Activated CD8-positive, alpha-beta memory T cell treated with anti-CD3 and anti-CD28 coated beads, Interleukin-2, amount 10 ng/mL, durations not matched to agents 7 days and 5 days (primary cell): ENCODE measurements at regions not wholly inside any gene's neighbourhood (a gene's known extent, or its start where the extent isn't known, plus 50 kb on each side); places are given as distances from the start of the nearest gene placed in this dataset.

Experiments used
- ATAC-seq: fragments of 150-1000 bp; cut with Tn5 transposase; one replicate; pipeline ENCODE4 v1.10.0; 2021; ENCODE audit warnings: moderate library complexity
- CTCF ChIA-PET: fragments of 350-600 bp; sonication (Branson Sonifier 250); formaldehyde crosslinking; loops from one replicate; lab custom pipeline; 2021; ENCODE audit warnings: antibody characterized with exemption; lab: Charles Lee
- DNase-seq: peaks from one replicate; pipeline ENCODE4 v3.0.0-alpha.2; 2020
- H3K27ac Mint-ChIP-seq: one replicate; pipeline ENCODE4 v1.8.0; 2021; ENCODE audit warnings: mild to moderate bottlenecking, mixed read lengths
- H3K27me3 Mint-ChIP-seq: one replicate; pipeline ENCODE4 v1.8.0; 2021; ENCODE audit warnings: mixed read lengths
- H3K36me3 Mint-ChIP-seq: one replicate; pipeline ENCODE4 v1.8.0; 2021; ENCODE audit warnings: mild to moderate bottlenecking, mixed read lengths
- H3K4me1 Mint-ChIP-seq: one replicate; pipeline ENCODE4 v1.8.0; 2021; ENCODE audit warnings: mixed read lengths
- H3K4me3 Mint-ChIP-seq: one replicate; pipeline ENCODE4 v1.8.0; 2021; ENCODE audit warnings: mild to moderate bottlenecking, moderate library complexity, mixed read lengths
- H3K9me3 Mint-ChIP-seq: one replicate; pipeline ENCODE4 v1.8.0; 2022; ENCODE audit warnings: low read depth, mixed read lengths

DNA sequence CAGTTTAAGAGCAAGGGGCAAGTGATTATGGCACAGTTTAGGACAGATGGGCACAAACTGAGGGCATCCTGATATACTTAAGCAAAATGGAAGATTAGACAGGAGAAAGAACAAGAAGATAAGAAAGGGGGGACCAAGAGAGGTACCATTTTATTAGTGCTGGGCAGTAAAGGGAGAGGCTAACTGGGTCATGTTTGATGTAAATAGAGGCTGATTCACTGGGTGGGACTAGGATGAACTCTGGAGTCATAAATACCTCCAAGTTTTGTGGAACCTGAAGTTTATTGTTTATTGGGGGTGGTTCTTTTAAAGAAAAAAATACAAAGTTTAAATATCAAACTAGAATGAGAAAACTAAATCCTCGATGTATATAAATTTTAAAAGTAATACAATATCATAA lies 1067.2 kb upstream of the GYPC start:
- CTCF ChIA-PET = no interaction called here
- Mint-ChIP-seq H3K4me1 (no peaks in the 10 kb centered on the region), H3K27me3 (no peaks in the 10 kb centered on the region), H3K27ac (no peak overlapping the region), H3K36me3 (no peaks in the 10 kb centered on the region), H3K4me3 (no peak overlapping the region), H3K9me3 (peaks cover 18% of the 10 kb centered on the region)
- no peak for DNase-seq
- no peak for ATAC-seq

- CTCF ChIA-PET = no interaction called here
- H3K36me3 Mint-ChIP-seq = no peaks in the 10 kb centered on the region
These were observed 1064.0 kb upstream of the GYPC start for GRCh38 chr2:125591954-125592353.

DNA sequence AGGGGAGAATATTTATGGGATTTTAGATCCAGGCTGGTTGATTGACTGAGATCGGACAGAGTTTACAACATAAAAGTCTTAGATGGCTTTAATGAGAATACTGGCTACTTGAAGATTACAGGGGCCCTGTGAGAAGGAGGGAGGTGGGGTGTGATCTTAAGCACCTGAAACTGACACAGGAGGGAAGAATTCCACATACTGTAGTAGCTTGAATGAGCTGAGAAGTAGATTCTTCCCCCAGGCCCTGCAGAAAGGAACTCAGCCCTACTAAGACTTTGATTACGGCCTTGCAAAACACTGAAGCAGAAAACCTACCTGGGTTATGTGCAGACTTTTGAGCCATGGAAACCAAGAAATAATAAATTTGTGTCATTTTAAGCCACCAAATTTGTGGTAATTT lies 1062.9 kb upstream of the GYPC start:
- no peaks in the 10 kb centered on the region for H3K36me3 Mint-ChIP-seq
- H3K27ac Mint-ChIP-seq = no peak overlapping the region
- DNase-seq (no peak), ATAC-seq (no peak)
- peaks cover 12% of the 10 kb centered on the region for H3K9me3 Mint-ChIP-seq
- no peak overlapping the region for H3K4me3 Mint-ChIP-seq
- CTCF ChIA-PET = no interaction called here
- H3K4me1 Mint-ChIP-seq = no peaks in the 10 kb centered on the region
- no peaks in the 10 kb centered on the region for H3K27me3 Mint-ChIP-seq

More at GRCh38 chr2:125591954-125592353, 1064.0 kb upstream of the GYPC start:
- DNase-seq = no peak
- Mint-ChIP-seq H3K27ac (no peak overlapping the region), H3K9me3 (peaks cover 16% of the 10 kb centered on the region), H3K4me3 (no peak overlapping the region), H3K27me3 (no peaks in the 10 kb centered on the region), H3K4me1 (no peaks in the 10 kb centered on the region)
- no peak for ATAC-seq

- Mint-ChIP-seq H3K27ac (no peak overlapping the region), H3K4me3 (no peak overlapping the region), H3K4me1 (no peaks in the 10 kb centered on the region), H3K9me3 (peaks cover 10% of the 10 kb centered on the region), H3K27me3 (no peaks in the 10 kb centered on the region), H3K36me3 (no peaks in the 10 kb centered on the region)
- no peak for DNase-seq
- CTCF ChIA-PET = no interaction called here
- no peak for ATAC-seq
These were observed 1059.3 kb upstream of the GYPC start for GRCh38 chr2:125596612-125597011.

DNA sequence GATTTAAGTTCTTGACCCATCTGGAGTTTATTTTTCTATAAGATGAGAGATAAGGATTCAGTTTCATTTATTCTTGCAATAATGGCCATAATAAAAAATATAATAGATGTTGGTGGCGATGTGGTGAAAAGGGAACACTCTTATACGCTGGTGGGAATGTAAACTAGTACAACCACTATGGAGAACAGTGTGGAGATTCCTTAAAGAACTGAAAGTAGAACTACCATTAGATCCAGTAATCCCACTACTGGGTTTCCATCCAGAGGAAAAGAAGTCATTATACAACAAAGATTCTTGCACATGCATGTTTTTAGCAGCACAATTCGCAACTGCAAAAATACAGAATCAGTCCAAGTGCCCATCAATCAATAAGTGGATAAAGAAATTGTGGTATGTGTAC lies 1040.5 kb upstream of the GYPC start:
- no peaks in the 10 kb centered on the region for H3K36me3 Mint-ChIP-seq
- no peak for DNase-seq
- H3K4me1 Mint-ChIP-seq = no peaks in the 10 kb centered on the region
- H3K9me3 Mint-ChIP-seq = peaks cover 2% of the 10 kb centered on the region
- H3K4me3 Mint-ChIP-seq = no peak overlapping the region
- H3K27ac Mint-ChIP-seq = no peak overlapping the region
- CTCF ChIA-PET = no interaction called here
- H3K27me3 Mint-ChIP-seq = no peaks in the 10 kb centered on the region
- ATAC-seq = no peak

DNA sequence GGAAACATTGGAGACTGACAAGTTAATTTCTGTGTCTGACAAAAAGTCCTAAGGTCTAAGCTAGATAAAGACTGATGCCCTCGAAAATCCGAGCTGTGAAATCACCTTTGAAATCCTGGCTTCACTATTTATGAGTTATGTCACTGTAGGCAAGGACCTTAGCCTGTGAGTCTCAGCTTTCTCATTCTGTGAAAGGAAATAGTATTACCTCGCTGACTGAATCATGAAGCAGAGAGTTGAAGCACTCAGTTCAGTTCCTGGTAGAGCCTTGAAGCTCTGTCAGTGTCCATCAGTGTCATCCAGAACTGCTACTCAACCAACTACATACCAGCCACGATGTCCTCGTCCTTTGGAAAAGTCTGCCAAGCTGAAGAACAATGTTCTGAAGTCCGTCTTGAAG lies 1025.6 kb upstream of the GYPC start:
- H3K27ac Mint-ChIP-seq = no peak overlapping the region
- H3K9me3 Mint-ChIP-seq = peaks cover 15% of the 10 kb centered on the region
- H3K4me1 Mint-ChIP-seq = no peaks in the 10 kb centered on the region
- no peak overlapping the region for H3K4me3 Mint-ChIP-seq
- no peaks in the 10 kb centered on the region for H3K27me3 Mint-ChIP-seq
- ATAC-seq (no peak), DNase-seq (no peak)
- no peaks in the 10 kb centered on the region for H3K36me3 Mint-ChIP-seq
- CTCF ChIA-PET = no interaction called here

- H3K36me3 Mint-ChIP-seq = no peaks in the 10 kb centered on the region
- CTCF ChIA-PET = no interaction called here
- no peak overlapping the region for H3K27ac Mint-ChIP-seq
These were observed 1021.3 kb upstream of the GYPC start for GRCh38 chr2:125634662-125635061.

DNA sequence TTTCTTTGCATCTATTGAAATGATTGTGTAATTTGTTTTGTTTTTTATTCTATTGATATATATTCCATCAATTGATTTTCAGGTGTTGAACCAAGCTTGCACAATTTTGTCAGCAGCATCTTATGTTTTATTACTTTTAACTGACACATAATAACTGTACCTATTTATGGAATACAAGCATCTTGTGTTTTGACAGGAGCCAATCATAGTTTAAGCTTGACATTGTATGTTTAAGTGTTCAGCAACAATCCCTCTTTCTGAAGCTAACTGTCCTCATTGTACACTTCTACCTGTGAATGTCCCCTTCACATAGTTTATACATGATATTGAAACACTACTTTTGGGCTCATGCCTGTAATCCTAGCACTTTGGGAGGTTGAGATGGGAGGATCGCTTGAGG lies 1017.6 kb upstream of the GYPC start:
- peaks cover 6% of the 10 kb centered on the region for H3K9me3 Mint-ChIP-seq
- H3K27ac Mint-ChIP-seq = no peak overlapping the region
- DNase-seq = no peak
- CTCF ChIA-PET = no interaction called here
- H3K27me3 Mint-ChIP-seq = no peaks in the 10 kb centered on the region
- H3K4me1 Mint-ChIP-seq = no peaks in the 10 kb centered on the region
- H3K4me3 Mint-ChIP-seq = no peak overlapping the region
- ATAC-seq = no peak
- no peaks in the 10 kb centered on the region for H3K36me3 Mint-ChIP-seq

More at GRCh38 chr2:125634662-125635061, 1021.3 kb upstream of the GYPC start:
- no peak for ATAC-seq
- DNase-seq = no peak
- no peaks in the 10 kb centered on the region for H3K27me3 Mint-ChIP-seq
- H3K9me3 Mint-ChIP-seq = peaks cover 11% of the 10 kb centered on the region
- no peaks in the 10 kb centered on the region for H3K4me1 Mint-ChIP-seq
- no peak overlapping the region for H3K4me3 Mint-ChIP-seq

DNA sequence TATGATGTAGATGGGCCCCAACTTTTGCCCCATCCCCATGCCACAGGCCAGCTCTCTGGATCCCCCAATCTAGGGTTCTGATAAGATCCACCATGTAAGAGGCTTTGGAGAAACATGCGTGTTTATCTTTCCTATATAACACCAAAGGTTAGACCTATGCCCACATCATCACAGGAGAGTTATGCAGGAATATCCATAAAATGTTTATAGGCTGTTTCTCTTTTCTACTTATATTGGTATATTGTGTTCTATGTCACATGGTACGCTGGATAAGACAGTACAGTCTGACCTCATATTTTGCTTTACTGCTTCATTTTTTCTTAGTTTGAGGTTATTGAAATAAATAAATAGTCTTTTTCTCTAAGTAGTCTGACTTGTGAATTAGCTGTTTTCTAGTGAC lies 1013.9 kb upstream of the GYPC start:
- DNase-seq = no peak
- no peaks in the 10 kb centered on the region for H3K27me3 Mint-ChIP-seq
- H3K27ac Mint-ChIP-seq = no peak overlapping the region
- ATAC-seq = no peak
- H3K4me3 Mint-ChIP-seq = no peak overlapping the region
- no peaks in the 10 kb centered on the region for H3K36me3 Mint-ChIP-seq
- peaks cover 2% of the 10 kb centered on the region for H3K9me3 Mint-ChIP-seq
- no peaks in the 10 kb centered on the region for H3K4me1 Mint-ChIP-seq
- CTCF ChIA-PET = no interaction called here

GRCh38 chr2:125643128-125643527 lies 1012.8 kb upstream of the GYPC start:
- Mint-ChIP-seq H3K27ac (no peak overlapping the region), H3K36me3 (no peaks in the 10 kb centered on the region), H3K27me3 (no peaks in the 10 kb centered on the region), H3K9me3 (peaks cover 2% of the 10 kb centered on the region), H3K4me3 (no peak overlapping the region), H3K4me1 (no peaks in the 10 kb centered on the region)
- CTCF ChIA-PET = no interaction called here
- no peak for ATAC-seq
- DNase-seq = no peak

- Mint-ChIP-seq H3K4me3 (no peak overlapping the region), H3K27ac (no peak overlapping the region), H3K27me3 (no peaks in the 10 kb centered on the region), H3K9me3 (peaks cover 2% of the 10 kb centered on the region), H3K4me1 (no peaks in the 10 kb centered on the region), H3K36me3 (no peaks in the 10 kb centered on the region)
- no peak for ATAC-seq
- no peak for DNase-seq
- CTCF ChIA-PET = no interaction called here
These were observed 1012.4 kb upstream of the GYPC start for GRCh38 chr2:125643585-125643984.

- no peak for ATAC-seq
- Mint-ChIP-seq H3K27ac (no peak overlapping the region), H3K4me3 (no peak overlapping the region), H3K27me3 (no peaks in the 10 kb centered on the region), H3K36me3 (no peaks in the 10 kb centered on the region), H3K4me1 (no peaks in the 10 kb centered on the region), H3K9me3 (peaks cover 2% of the 10 kb centered on the region)
- DNase-seq = no peak
- CTCF ChIA-PET = no interaction called here
These were observed 1011.7 kb upstream of the GYPC start for GRCh38 chr2:125644257-125644656.

DNA sequence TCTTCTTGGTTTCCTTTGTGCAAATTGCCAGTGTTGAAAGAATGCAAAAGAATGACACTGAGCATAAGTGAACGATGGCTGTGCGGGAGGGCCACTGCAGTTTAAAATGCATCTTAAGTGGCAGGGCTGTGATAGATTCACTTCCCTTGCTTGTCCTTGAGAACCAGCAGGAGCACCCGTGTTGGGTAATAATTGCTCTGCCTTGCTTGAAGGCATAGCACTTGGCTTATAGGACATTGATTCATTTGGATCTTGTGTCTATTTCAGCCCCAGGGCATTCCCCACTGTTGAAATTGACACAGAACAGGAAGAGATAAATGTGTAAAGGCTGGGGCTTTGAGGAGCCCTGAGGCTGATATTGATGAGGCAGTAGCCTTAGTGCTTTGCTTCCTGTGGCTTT lies 1003.7 kb upstream of the GYPC start:
- Mint-ChIP-seq H3K27me3 (no peaks in the 10 kb centered on the region), H3K4me3 (no peak overlapping the region), H3K36me3 (peaks cover 1% of the 10 kb centered on the region), H3K9me3 (peaks cover 2% of the 10 kb centered on the region), H3K4me1 (no peaks in the 10 kb centered on the region), H3K27ac (no peak overlapping the region)
- CTCF ChIA-PET = no interaction called here
- ATAC-seq (no peak), DNase-seq (no peak)

- Mint-ChIP-seq H3K9me3 (peaks cover 4% of the 10 kb centered on the region), H3K4me1 (no peaks in the 10 kb centered on the region), H3K27me3 (no peaks in the 10 kb centered on the region), H3K4me3 (no peak overlapping the region), H3K36me3 (peaks cover 1% of the 10 kb centered on the region), H3K27ac (no peak overlapping the region)
- ATAC-seq (no peak), DNase-seq (no peak)
- CTCF ChIA-PET = no interaction called here
These were observed 1001.7 kb upstream of the GYPC start for GRCh38 chr2:125654226-125654625.

GRCh38 chr2:125656190-125656589 lies 999.8 kb upstream of the GYPC start:
- DNase-seq (no peak), ATAC-seq (no peak)
- Mint-ChIP-seq H3K4me1 (no peaks in the 10 kb centered on the region), H3K9me3 (peaks cover 4% of the 10 kb centered on the region), H3K27me3 (no peaks in the 10 kb centered on the region), H3K4me3 (no peak overlapping the region), H3K36me3 (peaks cover 1% of the 10 kb centered on the region), H3K27ac (no peak overlapping the region)
- CTCF ChIA-PET = no interaction called here
